Gastroesophageal sphincter (tissue), 4 donors: ENCODE measurements at regions not wholly inside any gene's neighbourhood (a gene's known extent, or its start where the extent isn't known, plus 50 kb on each side); places are given as distances from the start of the nearest gene placed in this dataset.

ENCODE experiments used
- ATAC-seq: fragments of 150-250 bp; one replicate; pipeline ENCODE4 v1.9.1; 2016; ENCODE audit warnings: mild to moderate bottlenecking, moderate library complexity
- H3K27ac ChIP-seq, 4 donors: fragments of 200-600 bp; sonication (generic) in 3 of 4; 1 replicate in 3 of 4; 2 replicates in 1 of 4; pipeline ENCODE4 v1.5.1; 2016 to 2019
- H3K27me3 ChIP-seq: fragments of 200-600 bp; sonication (generic); one replicate; pipeline ENCODE4 v1.5.1; 2019
- H3K36me3 ChIP-seq, 2 donors: fragments of 200-600 bp; sonication (generic); one replicate each; pipeline ENCODE4 v1.5.1; 2019; ENCODE audit warnings: control low read depth in 1 of 2
- H3K4me1 ChIP-seq, 3 donors: fragments of 200-600 bp; sonication (generic); 1 replicate in 2 of 3; 2 replicates in 1 of 3; pipeline ENCODE4 v1.5.1; 2016 to 2019; ENCODE audit warnings: control low read depth in 2 of 3
- H3K4me3 ChIP-seq, 2 donors: fragments of 200-600 bp; sonication (generic); one replicate each; pipeline ENCODE4 v1.5.1; 2019; ENCODE audit warnings: mild to moderate bottlenecking in 1 of 2, moderate library complexity in 1 of 2
- H3K9me3 ChIP-seq, 3 donors: fragments of 200-600 bp; sonication (generic); one replicate each; pipeline ENCODE4 v1.5.1; 2017 to 2019; ENCODE audit warnings: control low read depth in 2 of 3
- CTCF ChIP-seq, 4 experiments: fragments of 200-600 bp in 2 of 4; fragments of 450-650 bp in 2 of 4; sonication (generic) in 1 of 4; IDR thresholded peaks; one replicate each; pipeline ENCODE4 v1.5.1; 2017 to 2019; ENCODE audit warnings: antibody characterized with exemption in 4 of 4, mild to moderate bottlenecking in 2 of 4, moderate library complexity in 2 of 4
- EP300 ChIP-seq: sonication (generic); formaldehyde crosslinking; IDR thresholded peaks from one replicate; pipeline ENCODE4 v1.6.1; 2017; ENCODE audit warnings: antibody characterized with exemption, mild to moderate bottlenecking
- POLR2A ChIP-seq, 2 donors: fragments of 450-650 bp; IDR thresholded peaks; one replicate each; pipeline ENCODE4 v1.6.1; 2017; ENCODE audit warnings: antibody characterized with exemption in 2 of 2, mild to moderate bottlenecking in 2 of 2, moderate library complexity in 1 of 2
- POLR2AphosphoS5 ChIP-seq: sonication (generic); formaldehyde crosslinking; IDR thresholded peaks from one replicate; pipeline ENCODE4 v1.6.1; 2017; ENCODE audit warnings: antibody characterized with exemption
- WGBS, 2 donors: methylation state at CpG; one replicate each; pipeline ENCODE4 v1.1.5; 2018; ENCODE audit warnings: low coverage in 1 of 2; 5-methylcytosine and 5-hydroxymethylcytosine counted together

GRCh38 chr6:15074806-15075205 lies 171.1 kb upstream of the JARID2 start:
- H3K9me3 ChIP-seq = no peaks in the 10 kb centered on the region
- 95 to 99% methylated on average over 7 to 10 of the region's 10 CpGs for WGBS, 2 donors
- TF ChIP-seq POLR2AphosphoS5 (no peak), CTCF (IDR thresholded peaks at IDR 0.05) (no peak), EP300 (no peak), POLR2A (IDR thresholded peaks at IDR 0.05) (no peak)
- H3K4me3 ChIP-seq = no peak overlapping the region
- no peak for ATAC-seq
- no peaks in the 10 kb centered on the region for H3K36me3 ChIP-seq
- no peaks in the 10 kb centered on the region for H3K27me3 ChIP-seq
- no peaks in the 10 kb centered on the region for H3K4me1 ChIP-seq
- H3K27ac ChIP-seq = no peak overlapping the region

GRCh38 chr6:15076565-15076964 lies 169.3 kb upstream of the JARID2 start:
- no peaks in the 10 kb centered on the region for H3K36me3 ChIP-seq
- no peak overlapping the region for H3K27ac ChIP-seq
- no peak overlapping the region for H3K4me3 ChIP-seq
- WGBS, 2 donors = 80 to 88% methylated on average over 1 to 4 of the region's 4 CpGs
- no peaks in the 10 kb centered on the region for H3K27me3 ChIP-seq
- H3K4me1 ChIP-seq = no peaks in the 10 kb centered on the region
- TF ChIP-seq EP300 (no peak), POLR2A (IDR thresholded peaks at IDR 0.05) (no peak), POLR2AphosphoS5 (no peak), CTCF (IDR thresholded peaks at IDR 0.05) (no peak)
- no peak for ATAC-seq
- no peaks in the 10 kb centered on the region for H3K9me3 ChIP-seq

GRCh38 chr6:15077006-15077405 lies 168.9 kb upstream of the JARID2 start:
- Histone ChIP-seq H3K27ac (no peak overlapping the region), H3K4me1 (no peaks in the 10 kb centered on the region), H3K9me3 (no peaks in the 10 kb centered on the region), H3K4me3 (no peak overlapping the region), H3K36me3 (no peaks in the 10 kb centered on the region), H3K27me3 (no peaks in the 10 kb centered on the region)
- TF ChIP-seq POLR2A (IDR thresholded peaks at IDR 0.05) (no peak), EP300 (no peak), CTCF (IDR thresholded peaks at IDR 0.05) (no peak), POLR2AphosphoS5 (no peak)
- no peak for ATAC-seq
- WGBS, 2 donors = 81 to 87% methylated on average over 4 of the region's 4 CpGs

- TF ChIP-seq POLR2A (IDR thresholded peaks at IDR 0.05) = no peak
- no peak for TF ChIP-seq POLR2AphosphoS5
- TF ChIP-seq EP300 = no peak
- TF ChIP-seq CTCF (IDR thresholded peaks at IDR 0.05) = no peak
- Histone ChIP-seq H3K4me1 (no peaks in the 10 kb centered on the region), H3K36me3 (no peaks in the 10 kb centered on the region), H3K27ac (no peak overlapping the region), H3K4me3 (no peak overlapping the region), H3K27me3 (no peaks in the 10 kb centered on the region), H3K9me3 (no peaks in the 10 kb centered on the region)
- no peak for ATAC-seq
- WGBS, 2 donors = 83 to 96% methylated on average over 1 to 4 of the region's 5 CpGs
These were observed 167.9 kb upstream of the JARID2 start for GRCh38 chr6:15077961-15078360.

- Histone ChIP-seq H3K4me1 (no peaks in the 10 kb centered on the region), H3K9me3 (no peaks in the 10 kb centered on the region), H3K36me3 (no peaks in the 10 kb centered on the region), H3K27me3 (no peaks in the 10 kb centered on the region), H3K27ac (no peak overlapping the region), H3K4me3 (no peak overlapping the region)
- ATAC-seq = no peak
- 35 to 94% methylated on average over 4 to 7 of the region's 7 CpGs for WGBS, 2 donors
- TF ChIP-seq CTCF (IDR thresholded peaks at IDR 0.05) (no peak), POLR2AphosphoS5 (no peak), POLR2A (IDR thresholded peaks at IDR 0.05) (no peak), EP300 (no peak)
These were observed 166.5 kb upstream of the JARID2 start for GRCh38 chr6:15079288-15079817.
